HEK293T (cell line): ENCODE measurements at regions not wholly inside any gene's neighbourhood (a gene's known extent, or its start where the extent isn't known, plus 50 kb on each side); places are given as distances from the start of the nearest gene placed in this dataset.

Experiments used
- ARNT ChIP-seq: fragments of 450-650 bp; IDR thresholded peaks from 2 replicates; pipeline ENCODE4 v1.6.1; 2017; ENCODE audit warnings: mild to moderate bottlenecking
- LEF1 ChIP-seq: fragments of 450-650 bp; IDR thresholded peaks from 2 replicates; pipeline ENCODE4 v1.6.1; 2017; ENCODE audit warnings: mild to moderate bottlenecking, borderline replicate concordance
- NFRKB ChIP-seq: fragments of 450-650 bp; IDR thresholded peaks from 2 replicates; pipeline ENCODE4 v1.6.1; 2016; ENCODE audit warnings: mild to moderate bottlenecking, moderate library complexity
- SP1 ChIP-seq: fragments of 450-650 bp; IDR thresholded peaks from 2 replicates; pipeline ENCODE4 v1.6.1; 2017

GRCh38 chr14:105881021-105881930 is 354.9 kb downstream of the TMEM121 start:
- TF ChIP-seq LEF1 (no peak), SP1 (no peak), NFRKB (no peak), ARNT (no peak)
